Activated CD8-positive, alpha-beta memory T cell treated with anti-CD3 and anti-CD28 coated beads, Interleukin-2, amount 50 U/mL, for 1 hour (primary cell): ENCODE measurements at regions not wholly inside any gene's neighbourhood (a gene's known extent, or its start where the extent isn't known, plus 50 kb on each side); places are given as distances from the start of the nearest gene placed in this dataset.
"Not testable (repeated sequence)": the region's sequence is repeated elsewhere in the genome, so short reads cannot be mapped to it uniquely, and the experiment has no call there.

Source experiments
- DNase-seq: peaks from one replicate; pipeline ENCODE4 v3.0.0-alpha.2; 2020; ENCODE audit errors: extremely low read depth

GRCh38 chr1:232416026-232416568 is 213.8 kb downstream of the SIPA1L2 start:
- DNase-seq: no peak

- DNase-seq: not testable (repeated sequence)
These were observed 214.5 kb downstream of the SIPA1L2 start for GRCh38 chr1:232415481-232415880.

- DNase-seq: no peak
These were observed 215.8 kb downstream of the SIPA1L2 start for GRCh38 chr1:232414100-232414499.

GRCh38 chr1:232413674-232414073 is 216.3 kb downstream of the SIPA1L2 start:
- DNase-seq: no peak

- no peak for DNase-seq
These were observed 220.3 kb downstream of the SIPA1L2 start for GRCh38 chr1:232409584-232409983.

GRCh38 chr1:232407120-232407519 is 222.8 kb downstream of the SIPA1L2 start:
- no peak for DNase-seq

GRCh38 chr1:232405781-232406180 is 224.2 kb downstream of the SIPA1L2 start:
- no peak for DNase-seq

- no peak for DNase-seq
These were observed 224.8 kb downstream of the SIPA1L2 start for GRCh38 chr1:232404981-232405731.

GRCh38 chr1:232404227-232404626 is 225.7 kb downstream of the SIPA1L2 start:
- no peak for DNase-seq

GRCh38 chr1:232403017-232403714 is 226.8 kb downstream of the SIPA1L2 start:
- DNase-seq: no peak

GRCh38 chr1:232398823-232399222 is 231.1 kb downstream of the SIPA1L2 start:
- no peak for DNase-seq

- no peak for DNase-seq
These were observed 236.3 kb downstream of the SIPA1L2 start for GRCh38 chr1:232393444-232394146.

- DNase-seq: no peak
These were observed 236.9 kb downstream of the SIPA1L2 start for GRCh38 chr1:232393010-232393409.

GRCh38 chr1:232390590-232390989 is 239.3 kb downstream of the SIPA1L2 start:
- DNase-seq: no peak

GRCh38 chr1:232389744-232390143 is 240.2 kb downstream of the SIPA1L2 start:
- no peak for DNase-seq

- no peak for DNase-seq
These were observed 241.6 kb downstream of the SIPA1L2 start for GRCh38 chr1:232388363-232388762.

GRCh38 chr1:232386721-232387510 is 243.0 kb downstream of the SIPA1L2 start:
- no peak for DNase-seq

GRCh38 chr1:232386294-232386693 is 243.6 kb downstream of the SIPA1L2 start:
- no peak for DNase-seq

- no peak for DNase-seq
These were observed 244.7 kb downstream of the SIPA1L2 start for GRCh38 chr1:232385221-232385620.

- DNase-seq: no peak
These were observed 245.6 kb downstream of the SIPA1L2 start for GRCh38 chr1:232384171-232384883.
